ENCODE measurements at regions not wholly inside any gene's neighbourhood (a gene's known extent, or its start where the extent isn't known, plus 50 kb on each side); places are given as distances from the start of the nearest gene placed in this dataset.

DNA sequence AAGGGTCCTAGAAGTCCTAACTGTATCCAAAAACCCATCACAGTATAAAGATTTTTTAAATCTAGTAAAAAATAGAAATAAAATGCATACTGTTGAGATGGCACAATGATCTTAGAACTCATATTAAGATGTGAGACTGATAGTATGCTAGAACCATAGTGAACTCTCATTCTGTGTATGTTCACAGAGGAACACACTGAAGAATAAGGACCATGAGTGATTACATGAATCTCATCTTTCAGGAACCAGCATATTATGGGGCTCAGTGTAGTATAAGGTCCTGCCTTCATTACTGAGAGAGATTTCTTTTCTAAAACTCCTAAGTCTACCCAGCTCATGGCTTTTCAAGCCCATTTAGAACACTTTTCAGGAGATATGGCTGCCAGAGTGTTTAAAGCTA, 59.8 kb upstream of the RFC3 start:
- ATAC-seq (no peak), DNase-seq (ENCODE audit: low read depth, low spot score) (no peak)
- Histone ChIP-seq H3K27me3 (ENCODE audit: control insufficient read depth, insufficient read depth, low read length) (no peaks in the 10 kb centered on the region), H3K36me3 (ENCODE audit: control insufficient read depth, insufficient read depth, low read length) (no peaks in the 10 kb centered on the region), H3K4me1 (ENCODE audit: control insufficient read depth, insufficient read depth, low read length) (no peaks in the 10 kb centered on the region), H3K9me3 (ENCODE audit: control insufficient read depth, insufficient read depth, low read depth, low read length) (no peaks in the 10 kb centered on the region), H3K4me3 (ENCODE audit: low read depth in 2 of 2, low read length in 2 of 2) (no peak overlapping the region), H3K27ac (ENCODE audit: low read length) (no peak overlapping the region)
- POLR2A ChIA-PET = no interaction called here
- intact Hi-C loops (cut with micrococcal nuclease; ENCODE audit: unreplicated experiment) (no loop called here), in situ Hi-C loops (cut with HindIII; ENCODE audit: low pct_unique_long_range_greater_than_20kb, low sequenced_read_pairs) (no loop called here)
- CTCF ChIA-PET = no interaction called here
- BruUV-seq (replicated peaks) = no TSS peak
- TF ChIP-seq TCF7L2 (IDR thresholded peaks at IDR 0.05; ENCODE audit: low read depth, low read length) = no peak
- TF ChIP-seq, protein P1, sequence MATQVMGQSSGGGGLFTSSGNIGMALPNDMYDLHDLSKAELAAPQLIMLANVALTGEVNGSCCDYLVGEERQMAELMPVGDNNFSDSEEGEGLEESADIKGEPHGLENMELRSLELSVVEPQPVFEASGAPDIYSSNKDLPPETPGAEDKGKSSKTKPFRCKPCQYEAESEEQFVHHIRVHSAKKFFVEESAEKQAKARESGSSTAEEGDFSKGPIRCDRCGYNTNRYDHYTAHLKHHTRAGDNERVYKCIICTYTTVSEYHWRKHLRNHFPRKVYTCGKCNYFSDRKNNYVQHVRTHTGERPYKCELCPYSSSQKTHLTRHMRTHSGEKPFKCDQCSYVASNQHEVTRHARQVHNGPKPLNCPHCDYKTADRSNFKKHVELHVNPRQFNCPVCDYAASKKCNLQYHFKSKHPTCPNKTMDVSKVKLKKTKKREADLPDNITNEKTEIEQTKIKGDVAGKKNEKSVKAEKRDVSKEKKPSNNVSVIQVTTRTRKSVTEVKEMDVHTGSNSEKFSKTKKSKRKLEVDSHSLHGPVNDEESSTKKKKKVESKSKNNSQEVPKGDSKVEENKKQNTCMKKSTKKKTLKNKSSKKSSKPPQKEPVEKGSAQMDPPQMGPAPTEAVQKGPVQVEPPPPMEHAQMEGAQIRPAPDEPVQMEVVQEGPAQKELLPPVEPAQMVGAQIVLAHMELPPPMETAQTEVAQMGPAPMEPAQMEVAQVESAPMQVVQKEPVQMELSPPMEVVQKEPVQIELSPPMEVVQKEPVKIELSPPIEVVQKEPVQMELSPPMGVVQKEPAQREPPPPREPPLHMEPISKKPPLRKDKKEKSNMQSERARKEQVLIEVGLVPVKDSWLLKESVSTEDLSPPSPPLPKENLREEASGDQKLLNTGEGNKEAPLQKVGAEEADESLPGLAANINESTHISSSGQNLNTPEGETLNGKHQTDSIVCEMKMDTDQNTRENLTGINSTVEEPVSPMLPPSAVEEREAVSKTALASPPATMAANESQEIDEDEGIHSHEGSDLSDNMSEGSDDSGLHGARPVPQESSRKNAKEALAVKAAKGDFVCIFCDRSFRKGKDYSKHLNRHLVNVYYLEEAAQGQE (IDR thresholded peaks at IDR 0.05; ENCODE audit: insufficient read depth in 1 of 2, low read depth in 2 of 2, low read length in 1 of 2) = no peak

DNA sequence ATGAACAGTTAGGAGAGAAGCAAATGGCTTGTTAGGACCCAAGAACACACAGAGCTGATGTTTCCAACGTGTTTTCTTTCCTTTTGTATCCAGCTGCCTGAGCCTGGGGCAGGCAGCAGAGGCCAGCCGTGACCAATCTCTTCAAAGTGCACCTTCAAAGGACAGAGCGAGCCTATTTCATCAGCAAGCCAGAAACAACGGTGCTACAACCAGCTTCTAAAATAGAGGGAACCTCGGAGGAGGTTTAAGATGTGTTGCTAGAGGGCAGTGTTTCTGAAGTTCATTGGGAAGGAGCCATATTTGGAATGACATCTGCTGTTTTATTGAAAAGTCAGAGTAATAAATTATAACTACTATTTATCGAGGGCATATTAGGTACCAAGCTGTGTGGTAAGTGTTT, 56.2 kb upstream of the RFC3 start:
- Histone ChIP-seq H3K27ac (ENCODE audit: low read length) (no peak overlapping the region), H3K36me3 (ENCODE audit: control insufficient read depth, insufficient read depth, low read length) (no peaks in the 10 kb centered on the region), H3K9me3 (ENCODE audit: control insufficient read depth, insufficient read depth, low read depth, low read length) (no peaks in the 10 kb centered on the region), H3K27me3 (ENCODE audit: control insufficient read depth, insufficient read depth, low read length) (no peaks in the 10 kb centered on the region), H3K4me3 (ENCODE audit: low read depth in 2 of 2, low read length in 2 of 2) (no peak overlapping the region), H3K4me1 (ENCODE audit: control insufficient read depth, insufficient read depth, low read length) (no peaks in the 10 kb centered on the region)
- POLR2A ChIA-PET = interaction anchor here (0.6 to 0.7 kb wide), 2 partner anchors 78 to 176 kb away, joined by 3 read pairs; no protein-coding TSS in a partner anchor
- intact Hi-C loops (cut with micrococcal nuclease; ENCODE audit: unreplicated experiment) (no loop called here), in situ Hi-C loops (cut with HindIII; ENCODE audit: low pct_unique_long_range_greater_than_20kb, low sequenced_read_pairs) (no loop called here)
- BruUV-seq (replicated peaks) = no TSS peak
- no peak for TF ChIP-seq POLR2AphosphoS5 (IDR thresholded peaks at IDR 0.05; ENCODE audit: low read depth, low read length)
- no peak for TF ChIP-seq TCF7L2 (IDR thresholded peaks at IDR 0.05; ENCODE audit: low read depth, low read length)
- TF ChIP-seq, protein P2, sequence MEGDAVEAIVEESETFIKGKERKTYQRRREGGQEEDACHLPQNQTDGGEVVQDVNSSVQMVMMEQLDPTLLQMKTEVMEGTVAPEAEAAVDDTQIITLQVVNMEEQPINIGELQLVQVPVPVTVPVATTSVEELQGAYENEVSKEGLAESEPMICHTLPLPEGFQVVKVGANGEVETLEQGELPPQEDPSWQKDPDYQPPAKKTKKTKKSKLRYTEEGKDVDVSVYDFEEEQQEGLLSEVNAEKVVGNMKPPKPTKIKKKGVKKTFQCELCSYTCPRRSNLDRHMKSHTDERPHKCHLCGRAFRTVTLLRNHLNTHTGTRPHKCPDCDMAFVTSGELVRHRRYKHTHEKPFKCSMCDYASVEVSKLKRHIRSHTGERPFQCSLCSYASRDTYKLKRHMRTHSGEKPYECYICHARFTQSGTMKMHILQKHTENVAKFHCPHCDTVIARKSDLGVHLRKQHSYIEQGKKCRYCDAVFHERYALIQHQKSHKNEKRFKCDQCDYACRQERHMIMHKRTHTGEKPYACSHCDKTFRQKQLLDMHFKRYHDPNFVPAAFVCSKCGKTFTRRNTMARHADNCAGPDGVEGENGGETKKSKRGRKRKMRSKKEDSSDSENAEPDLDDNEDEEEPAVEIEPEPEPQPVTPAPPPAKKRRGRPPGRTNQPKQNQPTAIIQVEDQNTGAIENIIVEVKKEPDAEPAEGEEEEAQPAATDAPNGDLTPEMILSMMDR (IDR thresholded peaks at IDR 0.05) = peak; percentile 30; the same call in 1 of the 2 replicates
- ATAC-seq (no peak), DNase-seq (ENCODE audit: low read depth, low spot score) (no peak)
- CTCF ChIA-PET = no interaction called here

DNA sequence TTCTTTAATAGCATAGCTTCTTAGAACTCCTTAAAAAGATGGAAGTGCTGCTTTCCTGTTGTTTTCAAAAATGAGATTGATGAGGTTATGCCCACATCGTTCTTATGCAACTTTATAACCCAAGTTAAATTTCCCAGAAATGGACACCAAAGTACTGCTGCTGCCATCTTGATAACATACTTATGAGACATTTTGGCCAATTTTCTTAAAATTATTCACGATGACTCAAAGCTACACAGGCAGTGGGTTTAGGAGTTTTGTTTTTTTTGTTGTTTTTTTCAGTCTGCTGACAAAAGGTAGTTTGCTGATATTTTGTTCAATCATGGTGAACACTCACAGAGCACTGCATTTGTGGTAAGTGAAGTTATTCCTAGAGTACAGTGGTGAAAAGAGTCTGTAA, 54.9 kb upstream of the RFC3 start:
- intact Hi-C loops (cut with micrococcal nuclease; ENCODE audit: unreplicated experiment) (no loop called here), in situ Hi-C loops (cut with HindIII; ENCODE audit: low pct_unique_long_range_greater_than_20kb, low sequenced_read_pairs) (no loop called here)
- no TSS peak for BruUV-seq (replicated peaks)
- TF ChIP-seq POLR2AphosphoS5 (IDR thresholded peaks at IDR 0.05; ENCODE audit: low read depth, low read length) (no peak), TCF7L2 (IDR thresholded peaks at IDR 0.05; ENCODE audit: low read depth, low read length) (no peak), SIN3A (IDR thresholded peaks at IDR 0.05; ENCODE audit: borderline replicate concordance, insufficient read depth, low read depth, low read length) (no peak)
- TF ChIP-seq, protein P2 (IDR thresholded peaks at IDR 0.05) = no peak
- TF ChIP-seq, protein P1 (IDR thresholded peaks at IDR 0.05; ENCODE audit: insufficient read depth in 1 of 2, low read depth in 2 of 2, low read length in 1 of 2) = no peak
- POLR2A ChIA-PET = no interaction called here
- H3K4me1 ChIP-seq (ENCODE audit: control insufficient read depth, insufficient read depth, low read length) = no peaks in the 10 kb centered on the region
- no peaks in the 10 kb centered on the region for H3K27me3 ChIP-seq (ENCODE audit: control insufficient read depth, insufficient read depth, low read length)
- no peak overlapping the region for H3K27ac ChIP-seq (ENCODE audit: low read length)
- DNase-seq (ENCODE audit: low read depth, low spot score) = no peak
- CTCF ChIA-PET = no interaction called here
- H3K4me3 ChIP-seq (ENCODE audit: low read depth in 2 of 2, low read length in 2 of 2) = no peak overlapping the region
- ATAC-seq = no peak
- no peaks in the 10 kb centered on the region for H3K9me3 ChIP-seq (ENCODE audit: control insufficient read depth, insufficient read depth, low read depth, low read length)
- no peaks in the 10 kb centered on the region for H3K36me3 ChIP-seq (ENCODE audit: control insufficient read depth, insufficient read depth, low read length)

Data from Panc1 (cell line).